PFSK-1 (cell line): ENCODE measurements at regions not wholly inside any gene's neighbourhood (a gene's known extent, or its start where the extent isn't known, plus 50 kb on each side); places are given as distances from the start of the nearest gene placed in this dataset.

Source experiments
- POLR2AphosphoS5 ChIP-seq: IDR thresholded peaks from 2 replicates; pipeline ENCODE4 v1.6.1; 2012; ENCODE audit warnings: low read depth, mild to moderate bottlenecking, control low read depth, low read length, moderate library complexity
- TAF1 ChIP-seq: IDR thresholded peaks from 2 replicates; pipeline ENCODE4 v1.6.1; 2012; ENCODE audit warnings: low read length, control low read depth, borderline replicate concordance; ENCODE audit not compliant: insufficient read depth
- TF ChIP-seq, protein P1 (sequence below), 2 experiments: IDR thresholded peaks; 2 replicates each; pipeline versions ENCODE4 v1.6.1 to v1.8.0; 2011 to 2012; ENCODE audit warnings: low read depth in 2 of 2, low read length in 2 of 2, control low read depth in 1 of 2, inconsistent platforms in 1 of 2, mild to moderate bottlenecking in 1 of 2, moderate library complexity in 1 of 2; ENCODE audit not compliant: insufficient read depth in 1 of 2

- TF ChIP-seq TAF1 (no peak), POLR2AphosphoS5 (no peak)
- TF ChIP-seq, protein P1, sequence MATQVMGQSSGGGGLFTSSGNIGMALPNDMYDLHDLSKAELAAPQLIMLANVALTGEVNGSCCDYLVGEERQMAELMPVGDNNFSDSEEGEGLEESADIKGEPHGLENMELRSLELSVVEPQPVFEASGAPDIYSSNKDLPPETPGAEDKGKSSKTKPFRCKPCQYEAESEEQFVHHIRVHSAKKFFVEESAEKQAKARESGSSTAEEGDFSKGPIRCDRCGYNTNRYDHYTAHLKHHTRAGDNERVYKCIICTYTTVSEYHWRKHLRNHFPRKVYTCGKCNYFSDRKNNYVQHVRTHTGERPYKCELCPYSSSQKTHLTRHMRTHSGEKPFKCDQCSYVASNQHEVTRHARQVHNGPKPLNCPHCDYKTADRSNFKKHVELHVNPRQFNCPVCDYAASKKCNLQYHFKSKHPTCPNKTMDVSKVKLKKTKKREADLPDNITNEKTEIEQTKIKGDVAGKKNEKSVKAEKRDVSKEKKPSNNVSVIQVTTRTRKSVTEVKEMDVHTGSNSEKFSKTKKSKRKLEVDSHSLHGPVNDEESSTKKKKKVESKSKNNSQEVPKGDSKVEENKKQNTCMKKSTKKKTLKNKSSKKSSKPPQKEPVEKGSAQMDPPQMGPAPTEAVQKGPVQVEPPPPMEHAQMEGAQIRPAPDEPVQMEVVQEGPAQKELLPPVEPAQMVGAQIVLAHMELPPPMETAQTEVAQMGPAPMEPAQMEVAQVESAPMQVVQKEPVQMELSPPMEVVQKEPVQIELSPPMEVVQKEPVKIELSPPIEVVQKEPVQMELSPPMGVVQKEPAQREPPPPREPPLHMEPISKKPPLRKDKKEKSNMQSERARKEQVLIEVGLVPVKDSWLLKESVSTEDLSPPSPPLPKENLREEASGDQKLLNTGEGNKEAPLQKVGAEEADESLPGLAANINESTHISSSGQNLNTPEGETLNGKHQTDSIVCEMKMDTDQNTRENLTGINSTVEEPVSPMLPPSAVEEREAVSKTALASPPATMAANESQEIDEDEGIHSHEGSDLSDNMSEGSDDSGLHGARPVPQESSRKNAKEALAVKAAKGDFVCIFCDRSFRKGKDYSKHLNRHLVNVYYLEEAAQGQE (IDR thresholded peaks at IDR 0.05; ENCODE audit: insufficient read depth in 1 of 2, low read depth in 2 of 2, low read length in 2 of 2) = no peak
Observed at GRCh38 chr10:75297021-75297599, 61.4 kb upstream of the COMTD1 start.
